VCaP (cell line): ENCODE measurements at regions not wholly inside any gene's neighbourhood (a gene's known extent, or its start where the extent isn't known, plus 50 kb on each side); places are given as distances from the start of the nearest gene placed in this dataset.
"Not testable (repeated sequence)": the region's sequence is repeated elsewhere in the genome, so short reads cannot be mapped to it uniquely, and the experiment has no call there.

Experiments used
- H3K27ac ChIP-seq: fragments of 450-650 bp; 2 replicates; pipeline ENCODE4 v1.5.1; 2017
- TF ChIP-seq, protein P1 (sequence below): fragments of 450-650 bp; conservative IDR thresholded peaks from 2 replicates; pipeline ENCODE4 v1.5.1; 2017; ENCODE audit warnings: mild to moderate bottlenecking, moderate library complexity

DNA sequence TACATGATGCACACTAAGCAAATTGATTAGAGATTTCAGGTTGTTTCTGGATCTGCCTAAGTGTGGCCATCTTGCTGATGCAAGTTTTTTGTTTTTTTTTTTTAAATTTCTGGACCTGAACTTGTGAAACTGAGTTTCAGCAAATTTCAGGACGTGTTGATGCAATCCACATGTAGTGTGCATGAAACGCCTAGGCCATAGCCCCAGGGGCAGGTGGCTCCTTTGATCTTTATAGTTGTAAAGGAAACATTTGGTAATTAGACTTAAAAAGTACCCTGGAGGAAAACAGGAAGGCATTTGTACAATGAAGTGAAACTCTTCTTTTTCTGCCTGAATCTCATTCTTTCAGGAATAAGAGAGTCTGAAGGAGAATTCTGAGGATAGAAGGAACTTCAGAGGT, 162.2 kb upstream of the LHX8 start:
- no peak overlapping the region for H3K27ac ChIP-seq
- TF ChIP-seq, protein P1, sequence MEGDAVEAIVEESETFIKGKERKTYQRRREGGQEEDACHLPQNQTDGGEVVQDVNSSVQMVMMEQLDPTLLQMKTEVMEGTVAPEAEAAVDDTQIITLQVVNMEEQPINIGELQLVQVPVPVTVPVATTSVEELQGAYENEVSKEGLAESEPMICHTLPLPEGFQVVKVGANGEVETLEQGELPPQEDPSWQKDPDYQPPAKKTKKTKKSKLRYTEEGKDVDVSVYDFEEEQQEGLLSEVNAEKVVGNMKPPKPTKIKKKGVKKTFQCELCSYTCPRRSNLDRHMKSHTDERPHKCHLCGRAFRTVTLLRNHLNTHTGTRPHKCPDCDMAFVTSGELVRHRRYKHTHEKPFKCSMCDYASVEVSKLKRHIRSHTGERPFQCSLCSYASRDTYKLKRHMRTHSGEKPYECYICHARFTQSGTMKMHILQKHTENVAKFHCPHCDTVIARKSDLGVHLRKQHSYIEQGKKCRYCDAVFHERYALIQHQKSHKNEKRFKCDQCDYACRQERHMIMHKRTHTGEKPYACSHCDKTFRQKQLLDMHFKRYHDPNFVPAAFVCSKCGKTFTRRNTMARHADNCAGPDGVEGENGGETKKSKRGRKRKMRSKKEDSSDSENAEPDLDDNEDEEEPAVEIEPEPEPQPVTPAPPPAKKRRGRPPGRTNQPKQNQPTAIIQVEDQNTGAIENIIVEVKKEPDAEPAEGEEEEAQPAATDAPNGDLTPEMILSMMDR = no peak

DNA sequence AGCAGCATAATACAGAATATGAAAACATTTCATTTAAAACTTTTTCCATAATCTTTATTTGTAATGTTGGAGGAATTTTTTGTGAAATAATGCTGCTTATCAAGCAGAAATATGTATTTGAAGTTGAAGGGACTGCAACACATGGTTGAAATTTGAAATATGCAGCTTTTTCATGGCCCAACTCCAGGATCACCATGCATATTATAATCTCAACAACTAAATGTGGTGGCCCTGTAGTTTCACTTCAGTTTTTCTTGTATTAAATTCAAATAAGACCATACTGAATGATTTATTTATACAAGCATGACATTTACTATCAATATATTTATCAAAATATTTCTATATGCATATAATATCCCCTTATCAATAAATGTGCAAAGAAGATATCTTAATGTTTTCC, 157.7 kb upstream of the LHX8 start:
- no peak overlapping the region for H3K27ac ChIP-seq
- TF ChIP-seq, protein P1 = no peak

DNA sequence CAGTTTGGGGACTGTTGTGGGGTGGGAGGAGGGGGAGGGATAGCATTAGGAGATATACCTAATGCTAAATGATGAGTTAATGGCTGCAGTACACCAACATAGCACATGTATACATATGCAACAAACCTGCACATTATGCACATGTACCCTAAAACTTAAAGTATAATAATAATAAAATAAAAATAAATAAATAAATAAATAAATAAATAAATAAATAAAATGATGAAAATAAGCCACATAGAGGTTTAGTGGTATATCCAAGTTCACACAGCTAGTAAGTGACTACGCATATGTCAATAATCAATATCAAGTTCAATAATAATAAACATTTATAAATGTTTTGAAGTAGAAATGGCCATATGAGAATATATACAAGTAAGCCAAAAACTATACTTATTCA, 141.7 kb upstream of the LHX8 start:
- H3K27ac ChIP-seq = not testable (repeated sequence)

DNA sequence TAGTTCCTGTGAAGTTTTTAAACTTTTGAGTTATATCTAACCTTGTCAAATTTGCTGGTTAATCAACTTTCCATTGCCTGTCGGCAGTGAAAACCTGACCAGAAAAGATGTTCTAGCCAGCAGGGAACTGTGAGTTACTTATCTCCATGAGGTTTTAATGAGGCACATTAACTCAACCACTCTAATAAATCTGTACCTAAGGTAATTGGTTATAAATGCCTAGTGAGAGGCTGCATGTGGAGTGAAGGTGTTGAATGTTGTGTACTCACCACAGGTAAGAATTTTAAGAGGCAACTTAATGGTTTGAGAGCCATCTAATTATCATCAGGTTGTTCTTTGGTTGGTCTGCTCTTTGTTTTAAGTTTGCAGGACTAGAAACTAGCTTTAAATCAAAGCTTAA, 138.4 kb upstream of the LHX8 start:
- TF ChIP-seq, protein P1 = no peak
- H3K27ac ChIP-seq = no peak overlapping the region

DNA sequence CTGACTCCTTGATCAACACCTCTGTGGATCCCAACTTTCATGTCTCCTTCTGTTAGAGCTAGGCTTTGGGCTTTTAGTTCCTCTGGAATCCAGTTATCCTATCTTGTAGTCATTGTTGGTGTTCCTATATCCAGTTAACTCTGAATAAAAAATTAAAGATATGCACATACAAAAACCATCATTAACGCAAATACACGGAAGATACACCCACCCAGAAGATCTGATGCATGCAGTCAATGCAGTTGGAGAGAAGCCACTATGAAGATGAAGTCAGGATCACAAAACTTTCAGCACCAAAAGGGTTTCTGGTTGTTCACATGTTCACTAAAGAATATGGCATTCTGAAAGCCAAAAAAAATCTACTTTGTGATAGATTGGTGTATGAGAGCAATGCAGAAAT, 123.6 kb upstream of the LHX8 start:
- TF ChIP-seq, protein P1 = no peak
- no peak overlapping the region for H3K27ac ChIP-seq

DNA sequence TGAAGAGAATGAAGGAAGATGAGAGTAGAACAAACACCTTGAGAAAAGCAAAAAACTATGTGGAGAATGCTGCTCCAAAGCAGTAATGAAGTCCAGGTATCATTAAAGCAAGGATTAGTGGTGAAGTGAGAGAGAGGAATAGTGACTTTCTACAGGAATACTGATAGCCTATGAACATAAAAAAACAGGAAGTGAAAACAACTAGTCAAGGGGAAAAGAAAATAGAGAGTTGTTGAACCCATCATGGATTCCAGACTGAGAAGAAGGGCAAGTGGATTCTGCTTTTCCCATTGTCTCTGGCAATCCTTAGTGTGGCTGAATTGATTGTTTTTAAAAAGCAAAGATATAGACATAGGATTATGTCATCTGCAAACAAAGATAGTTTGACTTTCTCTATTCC, 119.9 kb upstream of the LHX8 start:
- TF ChIP-seq, protein P1 = no peak
- no peak overlapping the region for H3K27ac ChIP-seq

DNA sequence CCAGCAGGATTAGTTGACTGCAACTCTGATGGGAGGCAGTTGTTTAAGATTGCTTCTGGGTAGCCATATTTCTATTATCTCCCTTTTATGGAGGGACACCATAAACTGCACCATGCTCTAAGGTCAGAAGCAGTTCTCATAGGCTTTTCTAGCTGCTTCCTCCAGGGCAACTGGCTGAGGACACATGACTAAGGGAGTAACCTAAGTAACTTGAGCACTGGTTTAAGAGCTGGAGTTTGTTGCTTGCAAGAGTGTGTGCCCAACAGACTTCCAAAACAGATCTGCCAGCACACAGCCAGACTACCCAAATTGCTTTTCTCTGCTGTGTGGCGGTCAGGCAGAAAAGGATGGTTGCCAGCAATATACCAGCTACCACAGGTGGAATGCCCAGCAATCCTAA, 111.2 kb upstream of the LHX8 start:
- TF ChIP-seq, protein P1 = no peak
- H3K27ac ChIP-seq = no peak overlapping the region

DNA sequence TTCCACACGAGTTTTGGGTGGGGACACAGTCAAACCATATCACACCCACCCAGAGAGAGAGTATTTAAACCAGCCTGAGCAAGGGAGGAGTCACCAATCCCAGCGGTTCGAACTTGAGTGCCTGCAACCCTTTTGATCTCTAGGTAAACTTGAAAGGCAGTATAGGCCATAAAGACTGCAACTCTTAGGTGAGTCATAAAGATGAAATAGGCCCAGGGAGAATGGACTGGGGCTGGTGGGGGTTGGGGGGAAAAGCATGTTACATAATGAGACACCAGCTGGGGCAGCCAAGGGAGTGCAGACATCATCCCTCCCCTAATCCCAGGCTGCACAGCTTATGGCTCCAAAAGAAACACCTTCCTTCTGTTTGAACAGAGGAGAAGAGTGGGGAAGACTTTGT, 99.8 kb upstream of the LHX8 start:
- H3K27ac ChIP-seq = no peak overlapping the region
- TF ChIP-seq, protein P1 = no peak
